Lower lobe of right lung (tissue), 2 donors: ENCODE measurements at regions not wholly inside any gene's neighbourhood (a gene's known extent, or its start where the extent isn't known, plus 50 kb on each side); places are given as distances from the start of the nearest gene placed in this dataset.
"Not testable (repeated sequence)": the region's sequence is repeated elsewhere in the genome, so short reads cannot be mapped to it uniquely, and the experiment has no call there.

Experiments
- ATAC-seq, 2 donors: fragments of 200-7000 bp; cut with Tn5 transposase; one replicate each; pipeline ENCODE4 v1.9.1; 2020 to 2022; ENCODE audit warnings: mild to moderate bottlenecking in 2 of 2, moderate library complexity in 2 of 2
- DNase-seq: peaks from one replicate; pipeline ENCODE4 v3.0.0-alpha.2; 2020
- H3K27ac ChIP-seq: fragments of 200-600 bp; one replicate; pipeline ENCODE4 v1.8.0; 2022
- H3K27me3 ChIP-seq: fragments of 200-600 bp; one replicate; pipeline ENCODE4 v1.8.0; 2022; ENCODE audit warnings: low read depth
- H3K36me3 ChIP-seq: fragments of 200-600 bp; one replicate; pipeline ENCODE4 v1.8.0; 2022; ENCODE audit warnings: mild to moderate bottlenecking
- H3K4me1 ChIP-seq: fragments of 200-600 bp; one replicate; pipeline ENCODE4 v1.8.0; 2022
- H3K4me3 ChIP-seq: fragments of 200-600 bp; one replicate; pipeline ENCODE4 v1.8.0; 2022; ENCODE audit warnings: mild to moderate bottlenecking
- H3K9me3 ChIP-seq: fragments of 200-600 bp; one replicate; pipeline ENCODE4 v1.8.0; 2022
- intact Hi-C: fragments of 100-400 bp; cut with DNase I; formaldehyde crosslinking; loops from one replicate; pipeline ENCODE4 v1.11.0; 2022
- TF ChIP-seq, protein P1 (sequence below): fragments of 200-600 bp; IDR thresholded peaks from one replicate; pipeline ENCODE4 v1.8.0; 2022; ENCODE audit warnings: antibody characterized with exemption, mild to moderate bottlenecking
- donor health status: DM: no; HTN: yes; CAD: no; lungs with severe emphysema.

DNA sequence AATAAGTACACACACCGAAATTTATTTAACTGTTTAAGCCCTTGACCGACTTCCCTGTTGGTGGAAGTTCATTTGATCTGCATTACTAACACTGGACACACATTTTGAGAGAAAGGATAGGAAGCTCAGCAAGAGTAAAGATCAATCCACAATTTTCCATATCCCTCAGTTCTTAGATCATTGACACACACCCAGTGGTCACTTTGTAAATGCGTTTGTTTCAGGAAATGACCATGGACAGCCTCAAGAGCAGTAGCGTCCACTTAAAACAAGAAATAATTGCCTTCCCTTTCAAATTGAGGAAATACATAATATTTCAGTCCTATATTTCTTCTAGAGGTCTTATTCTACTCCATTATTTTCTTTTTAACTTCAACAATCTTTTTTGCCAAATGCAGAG lies 511.5 kb upstream of the PTBP2 start:
- DNase-seq, result no peak
- Histone ChIP-seq H3K9me3 (no peaks in the 10 kb centered on the region), H3K27ac (no peak overlapping the region), H3K27me3 (no peaks in the 10 kb centered on the region), H3K4me1 (no peaks in the 10 kb centered on the region), H3K36me3 (no peaks in the 10 kb centered on the region), H3K4me3 (no peak overlapping the region)
- TF ChIP-seq, protein P1, sequence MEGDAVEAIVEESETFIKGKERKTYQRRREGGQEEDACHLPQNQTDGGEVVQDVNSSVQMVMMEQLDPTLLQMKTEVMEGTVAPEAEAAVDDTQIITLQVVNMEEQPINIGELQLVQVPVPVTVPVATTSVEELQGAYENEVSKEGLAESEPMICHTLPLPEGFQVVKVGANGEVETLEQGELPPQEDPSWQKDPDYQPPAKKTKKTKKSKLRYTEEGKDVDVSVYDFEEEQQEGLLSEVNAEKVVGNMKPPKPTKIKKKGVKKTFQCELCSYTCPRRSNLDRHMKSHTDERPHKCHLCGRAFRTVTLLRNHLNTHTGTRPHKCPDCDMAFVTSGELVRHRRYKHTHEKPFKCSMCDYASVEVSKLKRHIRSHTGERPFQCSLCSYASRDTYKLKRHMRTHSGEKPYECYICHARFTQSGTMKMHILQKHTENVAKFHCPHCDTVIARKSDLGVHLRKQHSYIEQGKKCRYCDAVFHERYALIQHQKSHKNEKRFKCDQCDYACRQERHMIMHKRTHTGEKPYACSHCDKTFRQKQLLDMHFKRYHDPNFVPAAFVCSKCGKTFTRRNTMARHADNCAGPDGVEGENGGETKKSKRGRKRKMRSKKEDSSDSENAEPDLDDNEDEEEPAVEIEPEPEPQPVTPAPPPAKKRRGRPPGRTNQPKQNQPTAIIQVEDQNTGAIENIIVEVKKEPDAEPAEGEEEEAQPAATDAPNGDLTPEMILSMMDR, result no peak
- ATAC-seq, result no peak
- intact Hi-C loops, result no loop called here

DNA sequence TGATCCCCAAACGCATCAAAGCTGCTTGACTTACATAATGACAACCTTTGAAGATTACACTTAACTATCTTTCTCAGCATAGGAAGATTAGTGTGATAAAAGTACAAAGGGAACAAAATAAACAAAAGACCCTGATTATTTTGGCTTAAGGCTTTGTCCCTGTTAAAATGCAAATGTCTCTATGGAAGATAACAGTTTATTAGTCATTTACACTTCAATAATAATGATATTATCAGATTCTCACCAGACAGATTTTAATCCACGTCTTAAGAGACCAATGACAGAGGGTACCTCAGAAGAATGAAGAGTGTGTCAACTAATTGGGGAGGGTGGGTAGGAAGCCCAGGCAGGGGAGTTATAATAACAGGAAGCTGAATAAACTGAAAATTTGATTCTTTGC lies 510.4 kb upstream of the PTBP2 start:
- no peaks in the 10 kb centered on the region for H3K36me3 ChIP-seq
- ATAC-seq (no peak), DNase-seq (no peak)
- no peaks in the 10 kb centered on the region for H3K27me3 ChIP-seq
- H3K9me3 ChIP-seq, result no peaks in the 10 kb centered on the region
- no peak overlapping the region for H3K27ac ChIP-seq
- intact Hi-C loops, result no loop called here
- no peak overlapping the region for H3K4me3 ChIP-seq
- no peaks in the 10 kb centered on the region for H3K4me1 ChIP-seq
- TF ChIP-seq, protein P1, result no peak

DNA sequence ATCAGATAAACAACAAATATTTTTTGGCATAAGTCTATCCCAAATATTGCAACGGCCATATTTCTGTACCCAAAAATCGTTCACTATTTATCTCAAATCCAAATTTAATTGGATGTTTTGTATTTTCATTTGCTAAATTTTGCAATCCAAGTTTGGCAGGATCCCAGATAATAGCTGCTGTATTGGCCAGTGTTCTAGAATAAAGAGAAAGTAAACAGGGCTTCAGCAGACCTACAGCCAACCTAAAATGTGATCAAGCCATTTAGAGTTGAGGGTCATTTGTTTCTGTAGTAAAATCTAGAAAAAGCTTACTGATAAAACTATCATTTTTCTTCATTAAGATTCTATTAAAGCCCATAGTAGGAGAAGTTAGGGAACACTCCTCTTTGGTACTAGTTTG lies 506.6 kb upstream of the PTBP2 start:
- ATAC-seq, result no peak

DNA sequence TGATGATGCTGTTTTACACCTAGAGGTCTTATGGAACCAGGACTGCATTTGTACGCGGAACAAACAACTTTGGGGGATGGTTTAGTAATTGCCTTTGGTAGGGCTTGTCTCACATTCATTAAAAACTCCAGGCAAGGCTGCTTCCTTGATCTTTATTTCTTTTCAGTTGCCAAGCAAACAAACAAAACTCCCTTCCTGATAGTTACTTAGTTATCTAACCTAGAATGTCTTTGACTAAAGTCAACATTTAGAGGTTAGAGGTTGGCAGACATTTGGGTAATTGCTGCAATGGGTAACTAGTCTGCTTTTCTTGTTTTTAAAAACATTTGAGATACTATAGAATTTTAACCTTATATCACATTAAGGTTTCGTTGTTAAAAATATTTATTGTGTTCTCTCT lies 500.9 kb upstream of the PTBP2 start:
- intact Hi-C loops, result no loop called here
- no peak for ATAC-seq
- no peak overlapping the region for H3K27ac ChIP-seq
- TF ChIP-seq, protein P1, result no peak
- H3K27me3 ChIP-seq, result no peaks in the 10 kb centered on the region
- no peaks in the 10 kb centered on the region for H3K36me3 ChIP-seq
- no peak overlapping the region for H3K4me3 ChIP-seq
- no peak for DNase-seq
- H3K9me3 ChIP-seq, result no peaks in the 10 kb centered on the region
- no peaks in the 10 kb centered on the region for H3K4me1 ChIP-seq

More for the DNA sequence above, 506.6 kb upstream of the PTBP2 start:
- TF ChIP-seq, protein P1, result no peak
- H3K27me3 ChIP-seq, result no peaks in the 10 kb centered on the region
- no peak for DNase-seq
- no peaks in the 10 kb centered on the region for H3K9me3 ChIP-seq
- no peaks in the 10 kb centered on the region for H3K36me3 ChIP-seq
- no peak overlapping the region for H3K27ac ChIP-seq
- H3K4me1 ChIP-seq, result no peaks in the 10 kb centered on the region
- H3K4me3 ChIP-seq, result no peak overlapping the region
- intact Hi-C loops, result no loop called here

DNA sequence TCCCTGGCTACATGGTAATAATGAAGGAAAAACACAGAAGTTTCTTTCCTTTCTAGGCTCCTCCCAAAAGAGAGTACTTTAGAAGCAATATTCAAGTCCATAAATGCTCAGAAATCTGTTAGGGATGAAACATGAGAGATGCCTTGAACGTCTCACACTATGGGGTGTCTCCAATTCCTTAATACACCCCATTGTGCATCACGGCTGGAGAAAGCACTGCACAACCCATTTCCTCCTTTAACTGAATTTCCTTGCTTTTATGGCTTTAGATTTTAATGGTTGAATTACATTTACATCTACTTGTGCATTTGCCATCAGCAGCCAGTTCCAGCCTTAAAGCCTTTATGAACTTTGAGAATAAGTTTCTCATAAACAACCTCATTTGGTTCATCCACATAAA lies 498.9 kb upstream of the PTBP2 start:
- ATAC-seq (no peak), DNase-seq (no peak)
- TF ChIP-seq, protein P1, result no peak
- H3K4me1 ChIP-seq, result no peaks in the 10 kb centered on the region
- H3K27me3 ChIP-seq, result no peaks in the 10 kb centered on the region
- H3K36me3 ChIP-seq, result no peaks in the 10 kb centered on the region
- intact Hi-C loops, result no loop called here
- no peak overlapping the region for H3K4me3 ChIP-seq
- no peak overlapping the region for H3K27ac ChIP-seq
- H3K9me3 ChIP-seq, result no peaks in the 10 kb centered on the region

DNA sequence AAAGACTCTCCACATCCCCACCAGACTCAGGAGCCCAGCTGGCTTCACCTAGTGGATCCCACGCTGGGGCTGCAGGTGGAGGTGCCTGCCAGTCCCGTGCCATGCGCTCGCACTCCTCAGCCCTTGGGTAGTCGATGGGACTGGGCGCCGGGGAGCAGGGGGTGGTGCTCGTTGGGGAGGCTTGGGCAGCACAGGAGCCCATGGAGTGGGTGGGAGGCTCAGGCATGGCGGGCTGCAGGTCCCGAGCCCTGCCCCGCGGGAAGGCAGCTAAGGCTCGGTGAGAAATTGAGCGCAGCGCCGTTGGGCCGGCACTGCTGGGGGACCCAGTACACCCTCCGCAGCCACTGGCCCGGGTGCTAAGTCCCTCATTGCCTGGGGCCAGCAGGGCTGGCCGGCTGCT lies 497.4 kb upstream of the PTBP2 start:
- H3K4me1 ChIP-seq, H3K27me3 ChIP-seq, DNase-seq, H3K9me3 ChIP-seq, H3K36me3 ChIP-seq, H3K27ac ChIP-seq, H3K4me3 ChIP-seq, ATAC-seq, intact Hi-C loops: not testable (repeated sequence)
